ENCODE measurements at regions not wholly inside any gene's neighbourhood (a gene's known extent, or its start where the extent isn't known, plus 50 kb on each side); places are given as distances from the start of the nearest gene placed in this dataset.

GRCh38 chr3:31367518-31367917 lies 165.2 kb upstream of the STT3B start:
- Mint-ChIP-seq H3K4me3 (no peak overlapping the region), H3K4me1 (no peaks in the 10 kb centered on the region; a peak in 1 of 4 replicates), H3K27me3 (ENCODE audit: low read depth) (no peaks in the 10 kb centered on the region), H3K36me3 (ENCODE audit: insufficient read depth in 1 of 3, low read depth in 3 of 3) (no peaks in the 10 kb centered on the region; a peak in 1 of 7 replicates), H3K27ac (no peak overlapping the region), H3K9me3 (no peaks in the 10 kb centered on the region; a peak in 1 of 5 replicates)
- H3K27ac ChIP-seq (ENCODE audit: insufficient read length, low read depth, low read length): no peak overlapping the region
- no peak overlapping the region for H2BK20ac ChIP-seq (ENCODE audit: low read depth, low read length, poor library complexity, severe bottlenecking)
- no peak overlapping the region for H3K23ac ChIP-seq (ENCODE audit: insufficient read length, low read depth, low read length)
- no peak overlapping the region for H2AFZ ChIP-seq (ENCODE audit: low read length)
- no CpG with 5 or more reads among the region's 2 CpGs for WGBS (ENCODE audit: extremely low coverage, insufficient read length, low lambda C conversion rate)
- no peak for DNase-seq
- no peak overlapping the region for H2BK120ac ChIP-seq (ENCODE audit: low read depth, low read length, poor library complexity, severe bottlenecking)
- no peaks in the 10 kb centered on the region for H3K79me2 ChIP-seq (ENCODE audit: insufficient read depth, low read length)
- no peak overlapping the region for H2BK5ac ChIP-seq (ENCODE audit: insufficient read length, low read length)
- no peaks in the 10 kb centered on the region for H3K4me1 ChIP-seq (ENCODE audit: insufficient read depth, low read length)
- no peaks in the 10 kb centered on the region for H3K27me3 ChIP-seq (ENCODE audit: insufficient read depth, low read length)
- H3K4me2 ChIP-seq (ENCODE audit: insufficient read depth, insufficient read length, low read length): no peak overlapping the region
- no peak overlapping the region for H3K9ac ChIP-seq (ENCODE audit: extremely low read depth, insufficient read length, low read length)
- H3K18ac ChIP-seq (ENCODE audit: insufficient read length, low read depth, low read length): no peak overlapping the region
- H4K8ac ChIP-seq (replicated peaks; ENCODE audit: insufficient read length, low read depth, low read length): no peak overlapping the region
- no peaks in the 10 kb centered on the region for H3K79me1 ChIP-seq (ENCODE audit: insufficient read depth, low read depth, low read length, poor library complexity, severe bottlenecking)
- no peak overlapping the region for H3T11ph ChIP-seq (ENCODE audit: low read length)
- no peak overlapping the region for H2BK12ac ChIP-seq (ENCODE audit: insufficient read length, low read depth, low read length)
- no peak overlapping the region for H4K5ac ChIP-seq (ENCODE audit: insufficient read length, low read depth, low read length)
- H3K9me3 ChIP-seq (ENCODE audit: control insufficient read depth, low read depth, low read length): no peaks in the 10 kb centered on the region
- H3K14ac ChIP-seq (ENCODE audit: insufficient read depth, low read length): no peak overlapping the region
- no peak overlapping the region for H2AK5ac ChIP-seq (ENCODE audit: insufficient read length, low read length)
- TF ChIP-seq CTCF (conservative IDR thresholded peaks at IDR 0.05): no peak
- no peak overlapping the region for H4K91ac ChIP-seq (ENCODE audit: insufficient read length, low read depth, low read length)
- no peak overlapping the region for H3K56ac ChIP-seq (ENCODE audit: insufficient read length, low read depth, low read length)
- no peaks in the 10 kb centered on the region for H3K23me2 ChIP-seq (ENCODE audit: insufficient read length, low read depth, low read length, poor library complexity, severe bottlenecking)
- no peak overlapping the region for H3K4ac ChIP-seq (ENCODE audit: low read depth, low read length)
- H4K20me1 ChIP-seq (ENCODE audit: control insufficient read depth, insufficient read depth, insufficient read length): no peaks in the 10 kb centered on the region
- H2BK15ac ChIP-seq (ENCODE audit: low read depth, low read length): no peak overlapping the region
